HG02642 (cell line): ENCODE measurements at regions not wholly inside any gene's neighbourhood (a gene's known extent, or its start where the extent isn't known, plus 50 kb on each side); places are given as distances from the start of the nearest gene placed in this dataset.

Source experiments
- ATAC-seq: cut with Tn5 transposase; IDR thresholded peaks from one replicate; pipeline ENCODE4 v1.9.1; 2021; ENCODE audit warnings: mild to moderate bottlenecking; ENCODE audit not compliant: unreplicated experiment, poor library complexity

DNA sequence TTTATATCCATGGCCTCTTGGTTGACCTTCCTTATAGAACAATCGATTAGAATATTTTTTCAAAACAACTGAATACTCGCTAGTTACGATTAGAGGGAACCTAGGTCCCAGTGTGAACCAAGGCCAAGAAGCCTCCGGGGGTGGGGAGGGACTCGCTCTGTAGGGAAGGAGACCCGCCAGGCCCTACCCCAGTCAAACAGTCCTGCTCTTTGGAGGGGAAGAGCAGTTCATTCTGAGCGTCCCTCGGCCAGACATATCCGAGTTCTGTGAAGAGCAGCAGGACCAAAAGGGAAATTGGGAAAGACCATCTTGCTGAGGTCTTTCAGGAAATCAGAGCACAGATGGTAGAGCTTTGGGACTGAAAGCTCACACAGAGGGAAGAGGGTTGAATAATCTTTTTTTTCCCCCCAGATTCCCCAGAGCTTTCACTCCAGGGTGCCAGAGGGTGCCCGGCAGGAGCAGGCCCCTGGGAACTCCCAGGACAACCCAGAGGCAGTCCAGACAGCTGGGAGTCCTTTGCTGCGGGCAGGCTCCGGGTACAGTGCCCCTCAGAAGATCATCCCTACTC, 137.2 kb upstream of the HES1 start:
- ATAC-seq: no peak

- ATAC-seq: no peak
Measured at GRCh38 chr3:194000100-194000499, 135.8 kb upstream of the HES1 start.

DNA sequence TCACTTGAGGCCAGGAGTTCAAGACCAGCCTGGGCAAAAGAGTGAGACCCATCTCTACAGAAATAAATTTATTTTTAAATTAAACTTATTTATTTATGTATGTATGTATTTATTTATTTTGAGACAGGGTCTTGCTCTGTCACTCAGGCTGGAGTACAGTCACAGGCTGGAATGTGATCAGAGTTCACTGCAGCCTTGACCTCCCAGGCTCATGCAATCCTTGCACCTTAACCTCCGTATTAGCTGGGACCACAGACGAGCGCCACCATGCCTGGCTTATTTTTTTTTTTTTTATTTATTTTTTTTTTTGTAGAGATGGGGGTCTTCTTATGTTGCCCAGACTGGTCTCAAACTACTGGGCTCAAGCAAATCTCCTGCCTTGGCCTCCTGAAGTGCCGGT, 135.2 kb upstream of the HES1 start:
- ATAC-seq: no peak

GRCh38 chr3:194001728-194002459, 134.1 kb upstream of the HES1 start:
- ATAC-seq: no peak

DNA sequence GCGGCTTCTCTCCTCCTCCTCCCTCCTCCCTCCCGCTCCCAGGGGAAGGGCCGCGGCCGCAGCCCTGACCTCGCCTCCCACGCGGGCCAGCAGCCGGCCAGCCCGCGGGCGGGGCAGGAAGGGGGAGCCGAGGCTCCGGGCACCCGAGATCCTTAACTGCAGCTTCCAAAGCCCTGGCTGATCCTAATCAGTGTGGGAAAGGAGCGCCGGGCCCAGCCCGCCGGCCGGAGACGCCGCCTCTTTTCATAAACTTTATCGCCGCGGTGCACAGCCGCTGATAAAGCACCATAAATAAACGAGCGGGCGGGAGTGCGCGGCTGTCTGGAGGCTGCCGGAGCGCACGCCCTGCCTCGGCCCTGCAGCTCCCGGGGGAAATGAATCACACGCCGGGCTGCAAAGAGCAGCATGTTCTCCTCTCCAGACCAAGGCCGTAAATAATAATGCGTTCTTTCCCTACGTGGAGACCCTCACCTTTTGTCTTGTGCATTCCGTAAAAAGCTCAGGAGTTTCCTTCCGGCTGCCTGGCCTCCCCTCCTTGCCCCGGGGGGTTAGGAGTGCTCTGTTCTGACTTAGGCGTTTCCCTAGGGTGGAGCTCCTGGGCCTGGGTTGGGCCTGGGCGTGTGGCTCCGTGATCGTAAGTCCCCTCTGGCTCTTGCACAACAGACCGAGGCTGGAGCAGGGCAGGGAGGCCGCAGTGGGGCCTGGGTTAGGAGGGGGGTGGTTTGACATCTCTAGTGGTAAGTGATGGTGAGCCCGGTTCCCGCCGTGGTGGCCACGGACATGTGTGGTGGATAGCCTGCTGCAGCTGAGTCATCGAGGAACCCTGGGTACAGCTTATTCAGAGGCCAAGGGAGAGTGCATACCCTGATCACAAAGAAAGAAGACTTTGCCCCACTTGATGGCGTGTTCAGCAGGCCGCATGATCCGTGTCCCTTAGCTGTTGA, 132.6 kb upstream of the HES1 start:
- peak; percentile 65 for ATAC-seq

GRCh38 chr3:194005930-194006501, 129.9 kb upstream of the HES1 start:
- no peak for ATAC-seq

- ATAC-seq: no peak
Measured at GRCh38 chr3:194007592-194008337, 128.2 kb upstream of the HES1 start.

GRCh38 chr3:194009019-194009418, 126.9 kb upstream of the HES1 start:
- ATAC-seq: no peak

GRCh38 chr3:194009892-194010533, 125.9 kb upstream of the HES1 start:
- ATAC-seq: no peak

DNA sequence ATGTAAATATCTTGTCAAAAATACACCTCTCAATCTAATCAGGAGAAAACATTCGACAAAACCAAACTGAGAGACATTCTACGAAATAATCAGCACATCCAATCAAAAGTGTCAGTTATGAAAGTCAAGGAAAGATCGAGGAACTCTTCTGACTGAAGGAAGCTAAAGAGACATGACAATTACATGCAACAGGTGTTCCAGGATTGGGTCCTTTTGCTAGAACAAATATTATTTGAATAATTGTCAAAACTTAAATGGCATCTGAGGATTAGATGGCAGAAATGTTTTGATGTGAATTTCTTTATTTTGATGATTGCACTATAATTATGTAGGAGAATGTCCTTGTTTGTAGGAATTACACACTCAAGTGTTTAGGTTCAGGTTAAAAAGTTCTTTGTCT, 124.1 kb upstream of the HES1 start:
- ATAC-seq: no peak

- ATAC-seq: no peak
Measured at GRCh38 chr3:194013928-194014327, 122.0 kb upstream of the HES1 start.

DNA sequence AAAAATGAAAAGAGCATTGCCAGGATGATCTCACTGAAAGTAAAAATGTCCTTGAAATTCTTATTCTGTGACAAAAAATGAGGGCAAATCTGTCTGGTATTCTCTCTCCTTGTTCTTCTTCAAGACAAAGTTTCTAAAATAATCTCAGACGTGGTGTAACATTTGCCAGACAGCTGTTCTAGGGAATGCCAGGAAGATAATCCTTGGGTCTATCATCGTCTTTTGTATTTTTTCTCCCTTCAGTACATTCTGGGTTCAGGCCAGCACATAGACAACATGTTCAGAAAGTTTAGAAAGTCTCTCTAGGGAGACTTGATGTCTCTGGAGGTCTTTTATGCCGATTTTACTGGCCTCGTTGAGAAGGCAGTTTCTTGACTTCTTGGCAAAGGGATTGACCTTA, 121.2 kb upstream of the HES1 start:
- ATAC-seq: no peak

GRCh38 chr3:194019398-194020165, 116.4 kb upstream of the HES1 start:
- ATAC-seq: no peak

- no peak for ATAC-seq
Measured at GRCh38 chr3:194022052-194022451, 113.9 kb upstream of the HES1 start.

- ATAC-seq: no peak
Measured at GRCh38 chr3:194022816-194023215, 113.1 kb upstream of the HES1 start.

DNA sequence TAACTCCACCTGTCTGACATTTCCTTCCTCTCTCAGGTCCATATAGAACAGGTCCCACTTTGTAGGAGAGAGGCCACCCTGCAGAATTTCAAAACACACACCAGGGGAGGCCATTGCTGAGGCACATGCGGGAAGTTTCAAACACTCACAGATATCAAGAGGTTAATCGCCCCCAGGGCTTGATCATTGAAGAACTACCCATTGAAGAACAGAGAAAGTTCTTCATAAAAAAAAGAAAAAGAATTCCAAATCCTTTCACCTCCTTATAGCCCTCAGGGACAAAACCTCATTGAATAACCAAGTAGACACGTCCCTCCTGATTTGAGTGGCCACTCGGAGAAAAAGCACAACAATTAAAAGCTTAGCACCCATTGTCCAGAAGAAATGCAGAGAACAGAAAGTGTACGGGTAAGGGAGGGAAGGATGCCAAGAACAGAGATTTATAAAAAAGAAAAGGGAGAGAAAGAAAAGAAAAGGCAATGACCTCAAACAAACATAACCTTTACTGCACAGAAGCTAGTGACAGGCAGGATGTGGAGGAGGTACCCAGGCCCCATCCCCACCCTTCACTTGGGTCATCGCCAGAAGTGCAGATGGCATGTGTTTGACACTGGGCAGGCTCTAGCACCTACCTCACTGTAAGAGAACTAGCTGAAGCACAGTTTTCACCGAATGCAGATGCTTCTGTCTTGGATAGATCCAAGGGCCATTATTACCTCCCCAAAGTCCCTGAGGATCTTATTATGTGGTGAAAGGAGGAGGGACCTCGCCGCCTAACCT, 112.3 kb upstream of the HES1 start:
- ATAC-seq: no peak

- ATAC-seq: no peak
Measured at GRCh38 chr3:194025119-194025518, 110.8 kb upstream of the HES1 start.

- no peak for ATAC-seq
Measured at GRCh38 chr3:194025951-194026350, 110.0 kb upstream of the HES1 start.
